WI38 (cell line): ENCODE measurements at regions not wholly inside any gene's neighbourhood (a gene's known extent, or its start where the extent isn't known, plus 50 kb on each side); places are given as distances from the start of the nearest gene placed in this dataset.

Experiments
- H3K4me3 ChIP-seq: 2 replicates; pipeline ENCODE4 v1.5.1; 2011; ENCODE audit warnings: low read depth, mild to moderate bottlenecking, control low read depth, low read length
- CTCF ChIP-seq: IDR thresholded peaks from 2 replicates; pipeline ENCODE4 v1.5.1; 2012; ENCODE audit warnings: low read depth, mild to moderate bottlenecking, control low read depth, low read length

- no peak overlapping the region for H3K4me3 ChIP-seq
- TF ChIP-seq CTCF, result no peak
Measured at GRCh38 chrX:39220952-39221351, 419.7 kb downstream of the MID1IP1 start.

DNA sequence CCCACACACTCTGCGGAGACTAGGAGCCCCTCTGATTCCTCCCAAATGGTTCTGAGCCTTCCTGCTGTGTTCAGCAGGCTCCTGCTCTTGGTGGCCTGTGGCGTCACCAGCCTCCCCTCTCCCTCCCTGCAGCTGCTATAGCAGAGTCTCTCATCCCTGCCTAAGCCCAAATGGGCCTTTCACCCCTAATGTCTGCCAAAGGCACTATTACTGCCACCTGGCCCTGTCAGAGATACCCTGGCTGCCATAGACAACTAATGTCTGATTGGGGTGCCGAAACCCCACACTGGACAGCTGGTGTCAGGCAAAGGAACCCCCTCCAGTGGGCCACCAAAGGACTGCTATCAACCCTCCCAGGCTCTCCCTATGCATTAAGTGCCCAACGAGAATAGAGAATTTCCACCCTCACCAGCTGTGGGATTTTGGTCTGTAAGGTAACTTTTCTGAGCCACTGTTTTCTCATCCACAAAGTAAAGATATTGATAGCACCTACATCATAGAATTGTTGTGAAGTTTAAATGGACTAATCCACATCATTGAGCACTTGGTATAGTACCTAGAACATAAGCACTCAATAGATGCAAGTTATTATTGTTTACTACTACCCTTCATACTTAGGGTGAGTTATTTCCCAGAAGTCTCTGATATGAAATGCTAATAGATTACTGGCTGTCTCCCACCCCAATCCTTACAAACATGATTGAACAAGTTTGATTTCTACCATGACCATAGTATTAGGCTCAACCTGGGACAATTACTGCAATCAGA is 421.3 kb downstream of the MID1IP1 start:
- H3K4me3 ChIP-seq, result no peak overlapping the region
- TF ChIP-seq CTCF, result no peak

- TF ChIP-seq CTCF, result no peak
- H3K4me3 ChIP-seq, result no peak overlapping the region
Measured at GRCh38 chrX:39226251-39226650, 425.0 kb downstream of the MID1IP1 start.

GRCh38 chrX:39227371-39227770 is 426.1 kb downstream of the MID1IP1 start:
- H3K4me3 ChIP-seq, result no peak overlapping the region
- TF ChIP-seq CTCF, result no peak

- no peak for TF ChIP-seq CTCF
- no peak overlapping the region for H3K4me3 ChIP-seq
Measured at GRCh38 chrX:39238006-39238405, 436.7 kb downstream of the MID1IP1 start.

DNA sequence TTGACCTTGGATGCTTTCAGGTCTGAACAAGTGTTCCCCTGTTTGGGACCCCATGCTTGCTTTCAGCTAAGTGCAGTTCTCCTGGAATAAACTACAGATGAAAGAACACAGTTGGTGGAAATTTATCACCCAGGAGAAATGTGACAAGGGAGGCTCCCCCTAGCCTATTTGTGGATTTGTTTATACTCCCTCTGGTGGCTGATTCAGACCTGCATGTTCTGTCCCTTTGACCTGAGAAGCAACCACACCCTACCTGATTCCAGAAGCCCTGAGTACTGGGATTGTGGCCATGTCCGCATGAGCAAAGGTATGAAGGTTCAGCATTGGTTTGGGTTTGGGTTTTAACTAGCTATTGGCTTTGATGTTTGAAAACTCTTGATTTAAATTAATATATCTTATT is 440.9 kb downstream of the MID1IP1 start:
- no peak overlapping the region for H3K4me3 ChIP-seq
- no peak for TF ChIP-seq CTCF

GRCh38 chrX:39244147-39244546 is 442.9 kb downstream of the MID1IP1 start:
- TF ChIP-seq CTCF, result no peak
- no peak overlapping the region for H3K4me3 ChIP-seq
